ENCODE measurements at regions not wholly inside any gene's neighbourhood (a gene's known extent, or its start where the extent isn't known, plus 50 kb on each side); places are given as distances from the start of the nearest gene placed in this dataset.
"Not testable (repeated sequence)": the region's sequence is repeated elsewhere in the genome, so short reads cannot be mapped to it uniquely, and the experiment has no call there.

DNA sequence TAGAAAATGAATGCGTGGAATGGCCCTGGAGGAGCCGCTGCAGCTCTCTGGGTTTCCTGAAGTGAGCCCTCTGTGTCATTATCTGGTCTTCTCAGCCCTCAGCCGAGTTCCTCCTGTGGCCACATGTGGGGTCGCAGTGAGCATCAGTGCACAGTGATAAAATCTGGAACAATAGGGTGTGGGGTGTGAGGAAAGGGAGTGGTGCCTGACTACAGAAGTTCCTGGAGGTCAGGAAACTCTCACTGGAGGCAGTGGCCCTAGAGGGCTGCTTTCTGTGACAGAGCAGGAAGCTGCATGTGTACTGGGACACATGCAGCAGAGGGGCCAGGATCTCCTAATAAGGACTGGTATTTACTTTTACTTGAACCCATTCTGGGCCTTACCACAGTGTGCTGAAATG, 1942.5 kb downstream of the FOXD4L5 start:
- TF ChIP-seq EZH2phosphoT487 (IDR thresholded peaks at IDR 0.05; ENCODE audit: low read depth): not testable (repeated sequence)
- TF ChIP-seq, protein P1, sequence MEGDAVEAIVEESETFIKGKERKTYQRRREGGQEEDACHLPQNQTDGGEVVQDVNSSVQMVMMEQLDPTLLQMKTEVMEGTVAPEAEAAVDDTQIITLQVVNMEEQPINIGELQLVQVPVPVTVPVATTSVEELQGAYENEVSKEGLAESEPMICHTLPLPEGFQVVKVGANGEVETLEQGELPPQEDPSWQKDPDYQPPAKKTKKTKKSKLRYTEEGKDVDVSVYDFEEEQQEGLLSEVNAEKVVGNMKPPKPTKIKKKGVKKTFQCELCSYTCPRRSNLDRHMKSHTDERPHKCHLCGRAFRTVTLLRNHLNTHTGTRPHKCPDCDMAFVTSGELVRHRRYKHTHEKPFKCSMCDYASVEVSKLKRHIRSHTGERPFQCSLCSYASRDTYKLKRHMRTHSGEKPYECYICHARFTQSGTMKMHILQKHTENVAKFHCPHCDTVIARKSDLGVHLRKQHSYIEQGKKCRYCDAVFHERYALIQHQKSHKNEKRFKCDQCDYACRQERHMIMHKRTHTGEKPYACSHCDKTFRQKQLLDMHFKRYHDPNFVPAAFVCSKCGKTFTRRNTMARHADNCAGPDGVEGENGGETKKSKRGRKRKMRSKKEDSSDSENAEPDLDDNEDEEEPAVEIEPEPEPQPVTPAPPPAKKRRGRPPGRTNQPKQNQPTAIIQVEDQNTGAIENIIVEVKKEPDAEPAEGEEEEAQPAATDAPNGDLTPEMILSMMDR (IDR thresholded peaks at IDR 0.05; ENCODE audit: low read depth, low read length): not testable (repeated sequence)

Measured in OCI-LY3 (cell line).